Skeletal muscle satellite cell (primary cell): ENCODE measurements at regions not wholly inside any gene's neighbourhood (a gene's known extent, or its start where the extent isn't known, plus 50 kb on each side); places are given as distances from the start of the nearest gene placed in this dataset.
A peak's percentile ranks its signal among the peaks of the same experiment; 100 is the strongest.

Source experiments
- H3K27me3 ChIP-seq: 2 replicates; pipeline ENCODE4 v1.7.0; 2013; ENCODE audit warnings: low read length; ENCODE audit not compliant: control insufficient read depth, insufficient read depth
- H3K36me3 ChIP-seq: 2 replicates; pipeline ENCODE4 v1.7.0; 2013; ENCODE audit warnings: mild to moderate bottlenecking, control low read depth, low read length; ENCODE audit not compliant: insufficient read depth
- H3K4me1 ChIP-seq: 2 replicates; pipeline ENCODE4 v1.7.0; 2013; ENCODE audit warnings: low read length; ENCODE audit not compliant: control insufficient read depth, insufficient read depth
- H3K4me2 ChIP-seq: 2 replicates; pipeline ENCODE4 v1.7.0; 2013; ENCODE audit warnings: mild to moderate bottlenecking, low read length
- H3K4me3 ChIP-seq: 2 replicates; pipeline ENCODE4 v1.7.0; 2013; ENCODE audit warnings: low read length
- H3K9ac ChIP-seq: 2 replicates; pipeline ENCODE4 v1.7.0; 2013; ENCODE audit warnings: mild to moderate bottlenecking, low read depth, low read length, moderate library complexity
- H3K9me3 ChIP-seq: replicated peaks from 2 replicates; pipeline ENCODE4 v1.7.0; 2013; ENCODE audit warnings: mild to moderate bottlenecking, control low read depth, low read length

DNA sequence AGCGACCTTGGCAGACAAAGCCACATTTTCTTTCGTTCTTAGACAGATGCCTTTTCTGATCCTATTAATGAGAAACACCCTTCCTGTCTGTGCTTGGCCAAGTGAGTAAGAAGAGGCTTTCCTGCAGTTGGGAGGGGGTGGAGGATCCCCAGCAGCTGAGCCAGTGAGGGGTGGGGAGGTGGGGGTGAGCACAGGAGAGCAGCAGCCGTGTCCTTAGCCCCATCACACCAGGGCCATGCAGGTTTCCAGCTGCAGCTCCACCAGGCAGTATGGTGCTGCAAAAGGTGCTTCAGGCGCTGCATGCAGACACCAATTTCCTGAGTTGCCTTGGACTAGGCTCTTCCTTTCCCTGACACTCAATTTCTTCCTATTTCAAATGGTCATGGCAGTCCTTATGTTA is 123.3 kb upstream of the SIX2 start:
- Histone ChIP-seq H3K36me3 (no peaks in the 10 kb centered on the region), H3K4me1 (peaks cover 41% of the 10 kb centered on the region), H3K27me3 (no peaks in the 10 kb centered on the region), H3K9ac (no peak overlapping the region), H3K9me3 (no peaks in the 10 kb centered on the region), H3K4me3 (no peak overlapping the region), H3K4me2 (no peak overlapping the region)

DNA sequence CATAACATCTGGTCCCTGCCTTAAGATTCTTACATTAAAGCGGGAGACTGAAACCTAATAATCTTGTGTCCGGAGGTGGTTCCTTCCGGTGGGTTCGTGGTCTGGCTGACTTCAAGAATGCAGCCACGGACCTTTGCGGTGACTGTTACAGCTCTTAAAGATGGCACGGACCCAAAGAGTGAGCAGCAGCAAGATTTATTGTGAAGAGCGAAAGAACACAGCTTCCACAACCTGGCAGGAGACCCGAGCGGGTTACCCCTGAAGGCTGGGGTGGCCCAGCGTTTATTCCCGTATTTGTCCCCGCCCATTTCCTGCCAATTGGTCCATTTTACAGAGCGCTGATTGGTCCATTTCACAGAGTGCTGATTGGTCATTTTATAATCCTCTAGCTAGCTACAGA is 122.3 kb upstream of the SIX2 start:
- H3K9me3 ChIP-seq = no peaks in the 10 kb centered on the region
- peaks cover 41% of the 10 kb centered on the region for H3K4me1 ChIP-seq
- no peak overlapping the region for H3K4me3 ChIP-seq
- no peak overlapping the region for H3K9ac ChIP-seq
- no peaks in the 10 kb centered on the region for H3K27me3 ChIP-seq
- H3K36me3 ChIP-seq = no peaks in the 10 kb centered on the region
- no peak overlapping the region for H3K4me2 ChIP-seq

DNA sequence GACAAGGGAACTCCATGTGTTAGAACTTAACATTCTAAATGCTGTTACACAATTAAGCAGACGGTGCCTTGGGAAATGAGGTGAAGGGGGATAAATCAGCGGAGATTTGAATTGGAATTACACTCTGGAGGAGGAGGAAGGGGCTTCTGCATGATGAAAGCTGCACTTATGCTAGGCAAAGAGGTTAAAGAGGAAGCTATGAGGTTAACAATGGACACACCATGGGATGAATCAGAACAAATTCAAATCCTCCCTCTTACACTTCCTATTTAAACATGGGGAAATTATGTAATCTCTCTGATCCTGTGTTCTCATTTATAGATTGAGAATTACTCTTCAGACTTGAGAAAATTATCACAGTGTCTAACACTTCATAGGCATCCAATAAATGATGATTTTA is 121.5 kb upstream of the SIX2 start:
- H3K4me2 ChIP-seq = no peak overlapping the region
- no peak overlapping the region for H3K9ac ChIP-seq
- H3K4me1 ChIP-seq = peaks cover 41% of the 10 kb centered on the region
- no peaks in the 10 kb centered on the region for H3K36me3 ChIP-seq
- H3K9me3 ChIP-seq = no peaks in the 10 kb centered on the region
- no peak overlapping the region for H3K4me3 ChIP-seq
- H3K27me3 ChIP-seq = no peaks in the 10 kb centered on the region

DNA sequence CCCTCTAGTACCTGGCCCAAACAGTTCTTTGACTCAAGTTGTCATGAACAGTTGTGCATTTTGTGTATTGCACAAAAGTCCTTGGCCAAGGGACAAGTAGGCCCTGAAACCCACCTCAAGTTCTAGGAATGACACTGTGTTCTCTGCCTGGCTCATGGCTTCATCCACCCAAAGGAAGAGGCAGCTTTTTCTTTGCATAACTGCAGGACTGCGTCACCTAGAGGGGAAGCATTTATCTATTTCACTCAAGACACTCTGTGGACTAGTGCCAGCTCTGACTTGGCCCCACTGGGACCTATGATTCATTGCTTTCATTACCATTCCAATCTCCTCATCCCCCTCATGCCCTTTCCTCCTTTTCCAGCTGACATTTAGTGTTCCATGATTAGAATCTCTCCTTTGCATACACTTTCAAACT is 119.3 kb upstream of the SIX2 start:
- Histone ChIP-seq H3K36me3 (no peaks in the 10 kb centered on the region), H3K4me3 (no peak overlapping the region), H3K27me3 (no peaks in the 10 kb centered on the region), H3K4me2 (peak overlapping the region; percentile 30), H3K9ac (no peak overlapping the region), H3K4me1 (peaks cover 28% of the 10 kb centered on the region), H3K9me3 (no peaks in the 10 kb centered on the region)

DNA sequence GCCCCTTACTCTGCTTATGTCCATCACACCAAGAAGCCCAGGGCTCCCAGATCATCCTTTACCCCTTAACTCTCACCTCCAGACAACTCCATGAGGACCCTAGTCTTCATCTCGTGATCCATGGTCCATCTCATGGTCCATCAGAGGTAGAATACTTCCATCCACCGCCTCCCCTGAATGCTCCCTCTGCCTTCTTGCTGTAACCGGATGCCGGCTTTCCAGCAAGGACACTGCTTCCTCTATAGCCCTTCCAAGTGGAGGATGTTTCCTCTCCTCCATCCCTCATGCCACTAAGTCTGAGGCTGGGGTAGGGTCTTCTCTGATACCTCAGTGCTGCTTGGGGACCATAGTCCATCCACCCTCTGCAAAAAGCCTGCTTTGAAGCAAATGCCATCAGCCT is 118.6 kb upstream of the SIX2 start:
- Histone ChIP-seq H3K4me2 (no peak overlapping the region), H3K27me3 (no peaks in the 10 kb centered on the region), H3K36me3 (no peaks in the 10 kb centered on the region), H3K9ac (no peak overlapping the region), H3K4me3 (no peak overlapping the region), H3K9me3 (no peaks in the 10 kb centered on the region), H3K4me1 (peaks cover 28% of the 10 kb centered on the region)

DNA sequence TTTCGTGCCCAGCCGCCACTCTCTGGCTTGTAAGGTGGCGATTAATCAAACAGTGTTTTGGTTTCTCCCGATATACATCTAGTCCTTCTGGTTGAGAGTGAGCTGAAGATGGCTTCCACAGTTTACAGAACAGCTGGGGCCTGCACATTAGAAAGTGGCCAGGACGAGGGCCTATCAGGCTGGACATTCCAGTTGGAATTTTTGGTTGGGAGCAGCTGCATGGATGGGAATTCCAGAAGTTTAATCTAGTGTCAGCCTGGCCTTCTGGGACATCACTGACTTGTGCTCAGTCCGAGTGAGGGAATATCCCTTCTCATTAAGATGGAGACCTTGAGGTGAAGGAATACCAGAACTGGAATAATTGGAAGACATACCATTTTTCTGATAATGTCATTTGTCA is 118.1 kb upstream of the SIX2 start:
- H3K9me3 ChIP-seq = no peaks in the 10 kb centered on the region
- no peak overlapping the region for H3K4me2 ChIP-seq
- peaks cover 25% of the 10 kb centered on the region for H3K4me1 ChIP-seq
- H3K9ac ChIP-seq = no peak overlapping the region
- H3K4me3 ChIP-seq = no peak overlapping the region
- H3K36me3 ChIP-seq = no peaks in the 10 kb centered on the region
- no peaks in the 10 kb centered on the region for H3K27me3 ChIP-seq

DNA sequence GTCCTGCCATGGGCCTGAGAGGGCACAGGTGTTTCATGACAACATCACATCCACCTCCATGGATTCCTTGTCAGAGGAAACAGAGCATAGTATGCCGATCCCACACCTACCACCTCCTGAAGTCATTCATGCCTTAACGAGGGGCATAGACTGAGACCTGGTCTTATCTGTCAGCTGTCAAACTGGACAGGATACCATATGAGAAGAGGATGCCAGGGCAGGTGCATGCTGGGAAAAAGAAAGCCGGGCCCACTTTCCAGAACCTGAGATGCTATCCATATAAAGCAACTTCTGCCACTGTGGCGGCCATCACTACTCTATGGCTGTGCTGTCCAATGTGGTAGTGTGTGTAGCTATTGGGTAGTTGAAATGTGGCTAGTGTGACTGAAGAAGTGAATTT is 116.0 kb upstream of the SIX2 start:
- Histone ChIP-seq H3K9ac (no peak overlapping the region), H3K4me2 (no peak overlapping the region), H3K4me1 (peaks cover 28% of the 10 kb centered on the region), H3K27me3 (no peaks in the 10 kb centered on the region), H3K9me3 (no peaks in the 10 kb centered on the region), H3K4me3 (no peak overlapping the region), H3K36me3 (no peaks in the 10 kb centered on the region)

DNA sequence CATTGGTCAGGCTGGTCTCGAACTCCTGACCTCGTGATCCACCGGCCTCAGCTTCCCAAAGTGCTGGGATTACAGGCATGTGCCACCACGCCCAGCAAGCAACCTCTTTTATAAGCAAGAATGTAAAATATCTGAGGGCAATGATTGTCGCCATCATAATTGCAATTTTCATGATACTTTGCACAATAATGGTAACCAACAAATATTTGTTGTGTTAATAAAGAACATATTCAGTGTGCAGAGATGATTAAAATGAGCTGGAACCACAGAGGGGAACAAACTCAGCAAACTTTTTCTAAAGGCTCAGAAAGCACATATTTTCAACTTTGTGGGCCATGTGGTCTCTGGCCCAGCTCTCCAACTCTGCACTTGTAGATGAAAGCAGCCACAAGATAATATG is 115.2 kb upstream of the SIX2 start:
- Histone ChIP-seq H3K27me3 (no peaks in the 10 kb centered on the region), H3K4me3 (no peak overlapping the region), H3K36me3 (no peaks in the 10 kb centered on the region), H3K9me3 (no peaks in the 10 kb centered on the region), H3K4me1 (peaks cover 31% of the 10 kb centered on the region), H3K4me2 (no peak overlapping the region), H3K9ac (no peak overlapping the region)

DNA sequence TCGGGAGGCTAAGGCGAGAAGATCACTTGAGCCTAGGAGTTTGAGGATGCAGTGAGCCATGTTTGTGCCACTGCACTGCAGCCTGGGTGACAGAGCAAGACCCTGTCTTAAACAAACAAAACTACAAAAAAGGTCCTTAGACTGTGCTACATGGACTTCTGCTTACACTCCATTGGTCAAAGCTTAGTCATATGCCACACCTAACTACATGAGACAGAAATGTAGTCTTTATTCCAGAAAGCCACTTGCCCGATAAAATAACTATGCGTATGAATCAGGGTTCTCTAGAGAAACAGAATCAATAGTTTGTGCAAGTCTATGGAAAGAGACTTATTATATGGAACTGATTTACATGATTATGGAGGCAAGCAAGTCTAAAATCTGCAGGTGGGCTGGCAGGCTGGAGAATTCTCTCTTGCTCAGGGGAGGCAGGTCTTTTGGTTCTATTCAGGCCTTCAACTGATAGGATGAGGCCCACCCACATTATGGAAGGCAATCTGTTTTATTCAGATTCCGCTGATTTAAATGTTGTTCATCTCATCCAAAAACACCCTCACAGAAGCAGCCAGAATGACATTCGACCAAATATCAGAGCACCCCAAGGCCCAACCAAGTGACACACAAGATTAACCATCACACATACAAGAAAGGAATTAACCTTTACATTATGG is 114.4 kb upstream of the SIX2 start:
- H3K27me3 ChIP-seq = no peaks in the 10 kb centered on the region
- H3K4me1 ChIP-seq = peaks cover 26% of the 10 kb centered on the region
- H3K9me3 ChIP-seq = no peaks in the 10 kb centered on the region
- H3K4me3 ChIP-seq = no peak overlapping the region
- H3K9ac ChIP-seq = no peak overlapping the region
- no peaks in the 10 kb centered on the region for H3K36me3 ChIP-seq
- H3K4me2 ChIP-seq = no peak overlapping the region

DNA sequence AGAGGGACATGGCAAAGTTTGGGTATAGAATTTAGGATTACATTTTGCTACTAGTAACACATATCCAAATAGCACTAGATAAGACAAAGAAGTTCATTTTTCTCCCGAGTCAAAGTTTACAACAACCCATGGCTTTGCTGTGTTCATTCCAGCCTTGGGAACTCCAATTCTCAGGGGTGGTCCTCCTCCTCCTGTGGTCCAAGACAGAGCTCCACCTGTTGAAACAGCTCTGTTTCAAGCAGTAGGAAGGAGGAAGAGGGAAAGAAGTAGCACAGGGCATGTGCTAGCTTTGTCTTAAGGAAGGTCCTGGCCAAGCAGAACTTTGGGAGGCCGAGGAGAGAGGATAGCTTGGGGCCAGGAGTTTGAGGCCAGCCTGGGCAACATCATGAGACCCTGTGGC is 113.8 kb upstream of the SIX2 start:
- Histone ChIP-seq H3K4me1 (peaks cover 21% of the 10 kb centered on the region), H3K36me3 (no peaks in the 10 kb centered on the region), H3K9ac (no peak overlapping the region), H3K4me3 (no peak overlapping the region), H3K9me3 (no peaks in the 10 kb centered on the region), H3K27me3 (no peaks in the 10 kb centered on the region), H3K4me2 (no peak overlapping the region)

DNA sequence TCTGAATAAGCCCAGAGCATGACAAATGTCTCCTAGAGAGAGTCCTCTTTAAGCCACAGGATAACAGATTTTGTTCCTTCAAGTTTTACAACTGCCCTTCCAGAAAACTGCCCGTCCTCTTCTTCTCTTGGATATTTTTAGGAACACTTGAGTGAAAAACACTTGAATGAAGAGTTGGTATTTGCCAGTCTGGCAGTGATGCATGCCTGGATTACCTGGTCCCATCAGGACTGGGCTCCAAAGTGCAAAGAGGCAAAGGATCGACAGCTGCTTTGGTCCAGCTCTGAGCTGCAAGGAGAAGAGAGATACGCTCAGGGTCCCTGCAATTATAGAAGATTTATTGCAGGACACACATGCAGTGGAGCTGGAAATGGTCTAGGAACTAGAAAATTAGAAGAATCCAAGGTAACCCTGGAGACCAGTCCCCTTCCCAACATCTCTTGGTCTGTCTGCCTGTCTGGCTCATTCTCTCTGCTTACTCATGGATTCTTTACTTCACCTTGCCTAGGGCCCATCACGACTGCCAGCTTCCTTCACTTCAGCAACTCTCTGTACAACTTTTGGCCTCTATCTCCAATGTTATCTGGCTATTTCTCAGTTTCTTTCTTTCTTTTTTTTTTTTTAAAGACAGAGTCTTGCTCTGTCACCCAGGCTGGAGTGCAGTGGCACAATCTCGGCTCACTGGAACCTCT is 112.1 kb upstream of the SIX2 start:
- Histone ChIP-seq H3K4me2 (no peak overlapping the region), H3K36me3 (no peaks in the 10 kb centered on the region), H3K9me3 (no peaks in the 10 kb centered on the region), H3K9ac (no peak overlapping the region), H3K4me3 (no peak overlapping the region), H3K27me3 (no peaks in the 10 kb centered on the region), H3K4me1 (peaks cover 19% of the 10 kb centered on the region)

DNA sequence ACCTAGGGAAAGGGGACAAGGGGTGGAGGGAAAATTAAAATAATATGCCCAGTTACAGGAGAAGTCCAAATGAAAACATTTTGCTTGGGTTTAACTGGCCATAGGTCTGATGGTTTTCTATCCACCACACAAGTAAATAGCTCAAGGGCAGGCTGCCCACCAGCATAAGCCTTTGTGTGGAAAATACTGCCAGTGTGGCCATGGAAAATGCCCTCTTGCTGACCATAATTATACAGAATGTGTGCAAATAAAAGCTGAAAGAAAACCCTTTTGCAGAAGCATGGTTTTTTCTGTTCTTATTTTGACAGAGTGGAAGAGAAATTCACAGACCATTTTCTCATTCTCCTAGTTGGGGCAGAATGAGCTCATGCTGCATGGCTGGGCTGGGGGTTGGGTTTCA is 111.3 kb upstream of the SIX2 start:
- Histone ChIP-seq H3K36me3 (no peaks in the 10 kb centered on the region), H3K27me3 (no peaks in the 10 kb centered on the region), H3K4me2 (no peak overlapping the region), H3K4me3 (no peak overlapping the region), H3K4me1 (peaks cover 19% of the 10 kb centered on the region), H3K9me3 (no peaks in the 10 kb centered on the region), H3K9ac (no peak overlapping the region)
